PC-3 (cell line): ENCODE measurements at regions not wholly inside any gene's neighbourhood (a gene's known extent, or its start where the extent isn't known, plus 50 kb on each side); places are given as distances from the start of the nearest gene placed in this dataset.

Experiments used
- ATAC-seq: fragments of 200-7000 bp; cut with Tn5 transposase; 2 replicates; pipeline ENCODE4 v1.9.1; 2020; ENCODE audit warnings: mild to moderate bottlenecking, moderate library complexity
- BruUV-seq: library from RNA; stranded (reverse); fragments of 400-500 nt; replicated peaks from 2 replicates; lab custom pipeline; 2021; lab: Mats Ljungman, UMichigan
- CTCF ChIA-PET: fragments of 300-600 bp; sonication (Branson Sonifier 250); formaldehyde crosslinking; loops from one replicate; lab custom pipeline; 2022; ENCODE audit warnings: antibody characterized with exemption; lab: Charles Lee
- POLR2A ChIA-PET: fragments of 300-600 bp; sonication (Branson Sonifier 250); formaldehyde crosslinking; loops from one replicate; lab custom pipeline; 2022; ENCODE audit warnings: antibody characterized with exemption; ENCODE audit not compliant: unreplicated experiment; lab: Charles Lee
- DNase-seq: peaks from one replicate; pipeline ENCODE4 v3.0.0-alpha.2; 2015
- H2AFZ ChIP-seq: fragments of 300-600 bp; sonication (generic); 2 replicates; pipeline ENCODE4 v1.6.0; 2016; ENCODE audit warnings: antibody characterized with exemption, low read length
- H3F3A ChIP-seq: fragments of 300-600 bp; sonication (generic); one replicate; pipeline ENCODE4 v1.6.0; 2017; ENCODE audit warnings: antibody characterized with exemption, low read length, control low read depth, mild to moderate bottlenecking; ENCODE audit not compliant: unreplicated experiment
- H3K27ac ChIP-seq: fragments of 300-600 bp; sonication (generic); 2 replicates; pipeline ENCODE4 v1.5.1; 2016; ENCODE audit warnings: mild to moderate bottlenecking, low read length
- H3K27me3 ChIP-seq: fragments of 300-600 bp; sonication (generic); 2 replicates; pipeline ENCODE4 v1.6.1; 2016; ENCODE audit warnings: low read length, mixed read lengths
- H3K36me3 ChIP-seq: fragments of 300-600 bp; sonication (generic); 2 replicates; pipeline ENCODE4 v1.6.1; 2016; ENCODE audit warnings: low read depth, mixed run types, low read length, mixed read lengths
- H3K4me1 ChIP-seq: fragments of 300-600 bp; sonication (generic); 2 replicates; pipeline ENCODE4 v1.5.1; 2016; ENCODE audit warnings: low read length; ENCODE audit not compliant: insufficient read depth
- H3K4me2 ChIP-seq: fragments of 300-600 bp; sonication (generic); 2 replicates; pipeline ENCODE4 v1.6.0; 2016; ENCODE audit warnings: low read length
- H3K4me3 ChIP-seq: fragments of 300-600 bp; sonication (generic); 2 replicates; pipeline ENCODE4 v1.5.1; 2016; ENCODE audit warnings: mild to moderate bottlenecking, low read length, mixed read lengths
- H3K79me2 ChIP-seq: fragments of 300-600 bp; sonication (generic); 2 replicates; pipeline ENCODE4 v1.6.1; 2017; ENCODE audit warnings: low read length, mixed read lengths
- H3K9ac ChIP-seq: fragments of 300-600 bp; sonication (generic); 2 replicates; pipeline ENCODE4 v1.6.0; 2016; ENCODE audit warnings: mild to moderate bottlenecking, low read length
- H3K9me2 ChIP-seq: fragments of 300-600 bp; sonication (generic); replicated peaks from 2 replicates; pipeline ENCODE4 v1.6.1; 2016; ENCODE audit warnings: mixed run types, low read length, mixed read lengths
- H3K9me3 ChIP-seq: fragments of 300-600 bp; sonication (generic); 2 replicates; pipeline ENCODE4 v1.6.1; 2016; ENCODE audit warnings: low read length, mixed read lengths
- H4K20me1 ChIP-seq: fragments of 300-600 bp; sonication (generic); 2 replicates; pipeline ENCODE4 v1.6.1; 2016; ENCODE audit warnings: low read length, mixed read lengths
- EZH2 ChIP-seq: fragments of 300-600 bp; sonication (generic); IDR thresholded peaks from one replicate; pipeline ENCODE4 v1.6.1; 2017; ENCODE audit warnings: antibody characterized with exemption, mild to moderate bottlenecking, low read length; ENCODE audit not compliant: unreplicated experiment
- EZH2phosphoT487 ChIP-seq: fragments of 300-600 bp; sonication (generic); IDR thresholded peaks from 2 replicates; pipeline ENCODE4 v1.6.1; 2018; ENCODE audit warnings: mild to moderate bottlenecking, antibody characterized with exemption, low read length, borderline replicate concordance
- intact Hi-C: fragments of 100-400 bp; cut with micrococcal nuclease; formaldehyde crosslinking; loops from 2 replicates; pipeline ENCODE4 v1.9.0; 2023
- TF ChIP-seq, protein P1 (sequence below): fragments of 300-600 bp; sonication (generic); conservative IDR thresholded peaks from 2 replicates; pipeline ENCODE4 v1.5.1; 2017; ENCODE audit warnings: antibody characterized with exemption, low read depth, mild to moderate bottlenecking, low read length

DNA sequence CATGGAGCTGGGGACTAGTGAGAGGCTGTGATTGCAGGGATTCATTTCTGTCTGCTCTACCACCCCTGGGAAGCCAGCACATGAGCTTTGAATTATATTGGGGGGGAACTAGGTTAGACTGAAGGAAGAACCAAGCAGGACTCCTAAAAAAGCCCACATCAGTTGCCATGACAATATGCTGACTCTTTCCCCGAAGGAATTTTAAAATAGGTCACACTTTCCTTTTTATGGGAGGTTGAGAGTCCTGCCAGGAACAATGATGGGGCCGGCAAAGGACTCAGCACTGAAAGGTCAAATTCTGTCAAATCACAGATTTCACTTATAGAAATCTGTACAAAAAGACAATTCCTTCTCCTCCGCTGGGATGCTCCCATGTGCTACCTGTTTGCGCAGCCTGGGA is 130.8 kb downstream of the ZNF621 start:
- no peaks in the 10 kb centered on the region for H3K79me2 ChIP-seq
- ChIA-PET CTCF (no interaction called here), POLR2A (no interaction called here)
- ATAC-seq (no peak), DNase-seq (no peak)
- H3K4me3 ChIP-seq, result no peak overlapping the region
- H3K27ac ChIP-seq, result no peak overlapping the region
- no peaks in the 10 kb centered on the region for H3K36me3 ChIP-seq
- no peak overlapping the region for H3K4me2 ChIP-seq
- no peaks in the 10 kb centered on the region for H3K9me3 ChIP-seq
- no peaks in the 10 kb centered on the region for H3K4me1 ChIP-seq
- intact Hi-C loops, result no loop called here
- no peak overlapping the region for H3K9ac ChIP-seq
- TF ChIP-seq EZH2 (no peak), EZH2phosphoT487 (no peak)
- TF ChIP-seq, protein P1, sequence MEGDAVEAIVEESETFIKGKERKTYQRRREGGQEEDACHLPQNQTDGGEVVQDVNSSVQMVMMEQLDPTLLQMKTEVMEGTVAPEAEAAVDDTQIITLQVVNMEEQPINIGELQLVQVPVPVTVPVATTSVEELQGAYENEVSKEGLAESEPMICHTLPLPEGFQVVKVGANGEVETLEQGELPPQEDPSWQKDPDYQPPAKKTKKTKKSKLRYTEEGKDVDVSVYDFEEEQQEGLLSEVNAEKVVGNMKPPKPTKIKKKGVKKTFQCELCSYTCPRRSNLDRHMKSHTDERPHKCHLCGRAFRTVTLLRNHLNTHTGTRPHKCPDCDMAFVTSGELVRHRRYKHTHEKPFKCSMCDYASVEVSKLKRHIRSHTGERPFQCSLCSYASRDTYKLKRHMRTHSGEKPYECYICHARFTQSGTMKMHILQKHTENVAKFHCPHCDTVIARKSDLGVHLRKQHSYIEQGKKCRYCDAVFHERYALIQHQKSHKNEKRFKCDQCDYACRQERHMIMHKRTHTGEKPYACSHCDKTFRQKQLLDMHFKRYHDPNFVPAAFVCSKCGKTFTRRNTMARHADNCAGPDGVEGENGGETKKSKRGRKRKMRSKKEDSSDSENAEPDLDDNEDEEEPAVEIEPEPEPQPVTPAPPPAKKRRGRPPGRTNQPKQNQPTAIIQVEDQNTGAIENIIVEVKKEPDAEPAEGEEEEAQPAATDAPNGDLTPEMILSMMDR, result no peak
- peaks cover 37% of the 10 kb centered on the region; the same call in 1 of the 2 replicates for H3K27me3 ChIP-seq
- no peaks in the 10 kb centered on the region for H4K20me1 ChIP-seq
- H3K9me2 ChIP-seq, result no peaks in the 10 kb centered on the region
- H2AFZ ChIP-seq, result no peak overlapping the region
- H3F3A ChIP-seq, result no peaks in the 10 kb centered on the region
- BruUV-seq, result no TSS peak

DNA sequence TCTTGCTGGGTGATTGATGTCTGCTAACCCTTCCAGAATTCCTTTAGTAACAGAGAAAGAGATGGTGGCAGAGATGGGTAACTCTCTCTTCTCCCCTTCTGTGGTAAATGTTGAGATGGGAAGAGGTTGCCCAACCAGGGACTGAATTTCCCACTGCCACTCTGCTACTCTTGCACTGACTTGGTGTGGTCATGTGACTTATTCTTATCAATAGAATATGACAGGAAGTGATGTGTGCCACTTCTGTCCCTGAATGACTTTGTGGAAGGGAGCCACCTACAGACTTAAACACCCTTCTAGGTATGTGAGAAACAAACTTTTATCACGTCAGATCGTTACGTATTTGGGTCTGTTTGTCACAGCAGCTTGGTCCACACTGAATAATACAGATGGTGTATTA is 132.9 kb downstream of the ZNF621 start:
- no peak for ATAC-seq
- POLR2A ChIA-PET, result no interaction called here
- Histone ChIP-seq H3K9me2 (no peaks in the 10 kb centered on the region), H3F3A (no peaks in the 10 kb centered on the region), H3K9ac (no peak overlapping the region), H3K27ac (no peak overlapping the region), H3K4me1 (no peaks in the 10 kb centered on the region), H3K27me3 (peaks cover 47% of the 10 kb centered on the region; the same call in 1 of the 2 replicates), H2AFZ (no peak overlapping the region), H3K79me2 (no peaks in the 10 kb centered on the region), H3K4me3 (no peak overlapping the region), H3K4me2 (no peak overlapping the region), H3K36me3 (no peaks in the 10 kb centered on the region), H4K20me1 (no peaks in the 10 kb centered on the region), H3K9me3 (no peaks in the 10 kb centered on the region)
- CTCF ChIA-PET, result no interaction called here
- TF ChIP-seq EZH2phosphoT487, result no peak
- DNase-seq, result no peak
- intact Hi-C loops, result no loop called here
- BruUV-seq, result no TSS peak

DNA sequence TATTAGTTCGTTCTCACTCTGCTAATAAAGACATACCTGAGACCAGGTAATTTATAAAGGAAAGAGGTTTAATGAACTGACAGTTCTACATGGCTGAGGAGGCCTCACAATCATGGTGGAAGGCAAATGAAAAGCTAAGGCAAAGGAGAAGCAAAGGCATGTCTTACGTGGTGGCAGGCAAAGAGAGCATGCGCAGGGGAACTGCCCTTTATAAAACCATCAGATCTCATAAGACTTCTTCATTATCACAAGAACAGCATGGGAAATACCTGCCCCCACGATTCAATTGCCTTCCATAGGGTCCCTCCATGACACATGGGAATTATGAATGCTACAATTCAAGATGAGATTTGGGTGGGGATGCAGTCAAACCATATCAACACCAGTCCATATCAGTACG is 133.5 kb downstream of the ZNF621 start:
- Histone ChIP-seq H3K36me3 (no peaks in the 10 kb centered on the region), H3K9me2 (no peaks in the 10 kb centered on the region), H3K9ac (no peak overlapping the region), H3K4me3 (no peak overlapping the region), H3K4me1 (no peaks in the 10 kb centered on the region), H3F3A (no peaks in the 10 kb centered on the region), H2AFZ (no peak overlapping the region), H3K79me2 (no peaks in the 10 kb centered on the region), H3K27me3 (peaks cover 47% of the 10 kb centered on the region; the same call in 1 of the 2 replicates), H4K20me1 (no peaks in the 10 kb centered on the region), H3K4me2 (no peak overlapping the region), H3K9me3 (no peaks in the 10 kb centered on the region), H3K27ac (no peak overlapping the region)
- TF ChIP-seq EZH2phosphoT487, result no peak
- intact Hi-C loops, result no loop called here
- CTCF ChIA-PET, result no interaction called here
- BruUV-seq, result no TSS peak
- no peak for DNase-seq
- POLR2A ChIA-PET, result no interaction called here
- no peak for ATAC-seq

DNA sequence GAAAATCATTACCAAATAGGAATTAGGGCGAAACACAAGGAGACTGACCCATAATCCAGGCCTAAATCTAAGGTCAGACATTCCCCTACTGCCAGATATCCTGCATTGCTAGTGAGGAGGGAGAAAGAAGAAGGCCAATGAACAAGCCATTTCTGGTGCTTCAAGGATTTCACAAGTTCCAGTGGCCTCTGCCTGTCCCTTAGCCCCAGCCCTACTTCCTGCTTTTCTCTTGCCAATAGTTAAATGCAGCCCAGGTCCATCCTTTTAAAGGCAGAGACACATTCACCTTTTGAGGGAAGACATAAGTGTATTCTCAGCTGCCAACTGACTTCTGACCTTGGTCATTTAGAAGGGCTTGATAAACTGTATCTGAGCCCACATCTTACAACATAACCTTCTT is 135.8 kb downstream of the ZNF621 start:
- Histone ChIP-seq H3K27me3 (peaks cover 42% of the 10 kb centered on the region; the same call in 1 of the 2 replicates), H4K20me1 (no peaks in the 10 kb centered on the region), H3K79me2 (no peaks in the 10 kb centered on the region), H3K9ac (no peak overlapping the region), H3K4me3 (no peak overlapping the region), H3F3A (no peaks in the 10 kb centered on the region), H3K9me2 (no peaks in the 10 kb centered on the region), H3K36me3 (no peaks in the 10 kb centered on the region), H3K9me3 (no peaks in the 10 kb centered on the region), H3K27ac (no peak overlapping the region), H3K4me1 (no peaks in the 10 kb centered on the region), H3K4me2 (no peak overlapping the region), H2AFZ (no peak overlapping the region)
- ATAC-seq (no peak), DNase-seq (no peak)
- ChIA-PET CTCF (no interaction called here), POLR2A (no interaction called here)
- intact Hi-C loops, result no loop called here
- TF ChIP-seq EZH2phosphoT487 (no peak), EZH2 (no peak)
- TF ChIP-seq, protein P1, result no peak
- no TSS peak for BruUV-seq
